Stromal cell of bone marrow (primary cell): ENCODE measurements at regions not wholly inside any gene's neighbourhood (a gene's known extent, or its start where the extent isn't known, plus 50 kb on each side); places are given as distances from the start of the nearest gene placed in this dataset.

ENCODE experiments used
- DNase-seq: peaks from one replicate; pipeline ENCODE4 v3.0.0-alpha.2; 2012; ENCODE audit warnings: low read depth

DNA sequence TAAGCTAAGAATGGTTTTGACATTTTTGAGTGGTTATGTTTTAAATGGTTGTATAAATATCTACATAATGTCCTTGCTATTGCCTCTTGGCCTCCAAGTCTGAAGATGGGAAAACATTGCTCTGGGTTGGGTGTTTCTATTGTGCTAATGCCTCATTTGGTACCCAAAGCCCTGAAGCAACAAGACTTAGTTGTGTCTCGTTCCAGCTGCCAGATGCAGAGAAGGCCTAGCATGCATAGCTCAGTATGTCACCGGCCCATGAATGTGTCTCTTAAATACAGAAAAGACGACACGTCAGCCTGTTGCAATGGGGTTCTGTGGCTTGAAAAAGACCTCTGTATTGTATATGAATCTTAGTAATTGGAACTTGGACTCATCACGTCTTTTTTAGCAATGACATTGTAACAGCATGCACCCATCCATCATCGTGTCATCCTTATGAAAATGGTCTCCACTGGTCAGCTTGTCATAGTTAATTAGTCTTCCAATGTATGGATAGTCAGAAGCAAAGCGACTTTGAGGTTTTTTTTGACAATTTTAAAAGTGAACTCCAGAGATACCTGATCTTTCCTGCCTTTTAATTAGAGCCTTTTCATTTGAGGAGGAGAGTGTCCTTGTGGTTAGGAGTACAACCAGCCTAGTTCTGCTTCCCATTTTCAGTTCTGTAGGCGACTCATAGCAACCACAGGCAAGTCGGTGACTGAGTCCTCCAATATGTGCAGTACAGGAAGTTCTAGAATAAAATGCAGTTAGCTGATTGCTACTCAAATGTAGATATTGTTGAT lies 126.4 kb upstream of the GATB start:
- no peak for DNase-seq

- DNase-seq, result no peak
Observed at GRCh38 chr4:151885123-151885522, 124.3 kb upstream of the GATB start.

DNA sequence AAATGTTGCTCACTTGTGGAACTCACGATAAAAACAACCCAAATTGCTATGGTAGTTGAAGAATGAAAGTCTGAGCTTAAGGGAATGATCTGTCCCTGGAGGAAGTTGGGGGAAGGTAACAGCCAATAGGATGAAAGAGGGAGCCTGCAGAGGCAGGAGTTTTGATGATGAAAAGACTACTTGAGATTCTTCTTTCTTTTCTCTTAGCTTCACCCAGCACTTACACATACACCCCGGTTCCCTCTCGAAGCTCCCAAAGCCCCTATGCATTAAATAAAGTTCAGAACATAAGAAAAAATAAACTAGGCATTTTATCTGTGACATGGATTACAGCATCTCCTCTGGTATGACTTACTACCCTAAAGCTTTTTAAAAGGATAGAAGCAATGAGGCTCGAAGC lies 122.9 kb upstream of the GATB start:
- DNase-seq, result no peak

DNA sequence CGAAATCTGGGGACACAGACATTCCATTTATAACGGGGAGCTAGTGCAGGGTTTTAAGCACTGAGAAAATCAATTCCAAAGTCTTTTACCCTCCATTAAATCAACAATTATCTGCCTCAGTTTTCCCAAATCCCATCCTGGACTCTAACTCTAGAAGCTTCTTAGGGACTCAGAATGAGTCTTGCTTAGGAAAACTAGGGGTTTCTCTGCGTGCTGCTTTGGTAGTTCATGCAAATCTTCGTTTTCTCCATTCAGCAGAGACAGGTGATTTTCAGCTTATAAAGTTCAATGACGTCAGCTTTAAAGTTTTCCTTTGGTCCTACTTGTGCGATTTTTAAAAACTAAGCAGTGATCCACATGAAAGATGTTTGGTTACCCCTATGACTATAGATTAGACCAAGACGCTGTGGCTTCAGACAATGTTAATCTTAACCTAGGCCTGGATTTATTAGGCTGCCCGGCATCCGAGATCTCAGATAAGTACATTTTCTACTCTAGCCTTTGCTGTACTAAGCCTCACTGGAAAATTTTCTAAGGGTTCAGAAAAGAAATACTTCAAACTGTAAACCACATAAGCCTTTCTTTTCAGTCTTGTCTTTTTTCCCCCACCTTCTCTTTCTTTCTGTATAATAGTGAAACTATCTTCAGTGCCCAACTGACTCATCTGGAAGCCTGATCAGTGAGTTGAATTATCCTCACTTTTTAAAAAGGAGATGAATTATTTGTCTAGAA lies 121.4 kb upstream of the GATB start:
- no peak for DNase-seq

DNA sequence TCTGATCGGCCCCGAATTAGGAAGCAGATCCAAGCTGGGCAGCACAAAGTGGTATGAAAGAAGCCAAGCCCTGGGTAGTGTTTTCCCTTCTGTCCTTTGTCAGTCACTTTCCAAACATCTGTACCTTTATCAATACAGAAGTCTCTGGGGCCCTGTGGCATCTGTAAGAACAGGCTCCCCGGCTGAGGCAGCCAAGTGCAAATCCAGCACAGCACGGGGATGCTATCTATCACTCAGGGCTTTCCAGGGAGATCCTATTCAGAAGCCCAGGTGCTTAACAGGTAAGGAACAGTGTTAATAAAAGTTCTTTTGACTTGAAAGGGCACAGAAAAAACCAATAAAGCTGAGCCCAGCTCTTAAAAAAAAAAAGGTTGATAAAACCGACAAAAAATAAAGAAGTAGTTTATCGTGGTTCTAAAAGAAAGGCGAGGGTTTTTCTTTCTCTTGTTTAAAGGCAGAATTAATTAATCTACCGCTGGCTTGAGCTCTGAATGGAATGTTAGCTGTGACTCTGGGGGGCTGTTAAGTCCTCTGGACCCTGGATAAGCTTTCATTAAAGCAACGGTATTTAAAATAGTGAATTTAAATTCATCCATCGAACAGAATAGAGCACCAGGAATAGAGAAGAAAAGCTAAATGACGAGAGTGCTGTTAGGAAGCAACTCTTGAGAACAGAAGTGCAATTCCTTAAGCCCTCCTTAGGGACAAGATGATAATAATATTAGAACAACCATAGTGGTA lies 119.1 kb upstream of the GATB start:
- no peak for DNase-seq

GRCh38 chr4:151876381-151876988 lies 115.7 kb upstream of the GATB start:
- no peak for DNase-seq

DNA sequence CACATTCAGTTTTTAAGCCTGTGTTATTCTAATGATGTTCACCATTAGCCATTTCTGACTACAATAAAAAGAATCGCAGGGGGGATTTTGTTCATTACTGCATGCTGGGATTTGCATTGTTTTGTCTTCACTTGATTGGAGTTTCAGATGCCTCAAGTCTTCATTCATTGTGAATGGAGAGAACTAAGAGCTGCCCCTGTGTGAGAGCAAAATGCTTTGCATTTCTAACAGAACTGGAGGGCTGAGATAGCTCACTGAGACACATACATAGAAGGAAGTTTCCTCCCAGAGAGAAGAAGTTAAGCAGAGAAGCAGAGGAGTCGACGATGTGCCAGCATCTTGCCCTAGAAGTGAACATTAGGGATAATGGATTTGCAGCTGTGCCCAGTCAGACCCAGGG lies 113.5 kb upstream of the GATB start:
- DNase-seq, result no peak

- DNase-seq, result no peak
Observed at GRCh38 chr4:151866592-151866918, 105.7 kb upstream of the GATB start.

DNA sequence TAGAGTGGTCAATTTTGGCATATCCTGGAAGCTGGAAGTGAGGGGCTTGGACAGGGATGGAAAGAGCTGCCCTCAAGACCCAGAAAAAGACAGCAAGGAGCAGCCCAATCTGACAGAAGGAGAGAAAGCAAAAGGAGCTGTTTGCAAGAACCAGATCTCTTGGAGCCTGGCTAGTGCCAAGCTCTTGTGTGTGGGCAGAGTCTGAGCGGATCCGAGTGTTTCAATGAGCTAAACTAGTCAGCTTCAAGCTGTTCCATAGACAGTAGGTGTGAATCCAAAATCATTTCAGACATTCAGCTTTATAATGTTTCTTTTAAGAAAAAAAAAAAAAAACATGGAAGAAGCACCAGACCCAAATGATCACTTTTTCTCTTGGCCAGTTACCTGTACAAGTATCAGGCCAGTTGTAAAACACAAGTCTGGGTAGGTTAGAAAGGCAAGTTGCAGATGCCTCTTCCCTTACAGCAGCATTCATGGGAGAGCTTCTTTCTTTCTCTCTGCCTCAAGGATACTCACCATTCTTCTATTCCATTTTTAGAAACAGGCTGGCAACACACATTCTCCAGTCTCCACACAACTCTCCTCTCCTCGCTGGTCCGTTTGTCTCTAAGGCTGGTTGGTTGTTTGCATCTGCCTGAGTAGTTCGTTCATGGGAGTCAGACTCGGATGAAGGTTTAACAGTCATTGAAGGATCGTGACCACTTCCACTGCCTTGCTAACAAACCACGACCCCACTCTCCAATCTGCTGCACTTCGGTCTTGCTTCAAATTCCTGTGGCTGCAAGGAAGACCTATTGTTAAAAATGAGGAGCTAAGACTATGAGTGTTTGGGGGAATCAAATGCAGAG lies 105.2 kb upstream of the GATB start:
- DNase-seq, result no peak

DNA sequence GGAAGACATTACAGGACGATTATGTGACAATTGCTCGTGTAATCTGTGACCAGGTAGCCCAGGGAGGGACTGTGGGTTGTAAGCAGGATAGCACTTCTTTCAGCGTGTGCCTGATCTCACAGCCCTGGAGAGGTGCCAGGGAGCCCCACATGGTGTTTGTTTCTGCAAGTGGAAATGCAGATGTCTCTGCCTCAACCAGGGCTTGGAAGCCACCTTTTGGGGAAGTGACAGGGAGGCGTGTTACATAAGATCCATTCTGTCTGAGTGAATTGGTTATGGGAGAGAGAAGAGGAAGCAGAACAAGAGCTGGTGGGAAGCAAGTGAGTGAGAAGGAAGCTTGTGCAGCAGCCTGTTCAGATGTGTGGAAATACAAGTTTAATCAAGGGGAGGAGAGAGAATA lies 104.5 kb upstream of the GATB start:
- no peak for DNase-seq

DNA sequence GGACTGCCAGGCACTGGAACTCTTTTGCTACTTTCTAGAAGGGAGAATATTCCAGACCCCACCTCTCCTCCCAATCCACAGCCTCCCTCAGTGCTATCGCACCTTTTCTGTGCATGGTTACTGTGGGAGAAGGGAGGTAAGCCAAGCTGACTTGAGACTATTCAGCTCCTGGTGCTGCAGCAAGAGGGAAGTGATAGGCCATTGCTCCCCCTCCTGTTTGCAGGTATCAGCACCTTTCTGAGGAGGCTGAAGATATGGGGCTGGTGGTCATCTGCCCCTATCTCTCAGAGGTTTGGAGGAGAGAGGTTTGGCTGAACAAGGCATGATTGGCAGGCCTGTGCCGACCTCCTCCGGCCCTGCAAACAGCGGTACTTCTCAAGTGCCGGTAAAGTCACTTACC lies 103.3 kb upstream of the GATB start:
- DNase-seq, result no peak

GRCh38 chr4:151862766-151863165 lies 102.0 kb upstream of the GATB start:
- DNase-seq, result no peak

DNA sequence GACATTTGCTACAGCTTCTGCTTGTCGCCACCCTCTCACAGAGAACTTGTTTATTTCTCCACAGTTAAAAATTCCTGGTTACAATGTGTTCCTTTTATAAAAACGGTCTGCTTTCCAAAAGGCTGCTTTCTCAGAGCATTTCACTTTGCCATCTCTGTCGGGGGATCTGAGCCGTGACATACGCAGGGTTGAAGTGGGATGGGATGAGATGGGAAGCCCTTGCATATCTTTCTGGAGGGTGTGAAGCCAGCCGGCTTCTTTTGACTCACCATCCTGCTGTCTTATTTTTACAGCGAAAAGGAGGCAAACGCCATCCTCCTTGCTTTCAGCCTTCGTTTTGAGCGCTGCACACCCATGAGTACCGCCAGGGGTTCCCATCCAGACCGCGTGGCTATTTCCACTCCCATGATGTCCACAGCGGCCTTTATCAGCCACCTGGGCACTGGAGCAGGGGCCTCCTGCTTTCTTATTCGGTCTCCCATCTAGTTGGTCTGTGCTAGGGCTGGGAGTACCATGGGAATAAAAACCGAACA lies 99.8 kb upstream of the GATB start:
- no peak for DNase-seq

DNA sequence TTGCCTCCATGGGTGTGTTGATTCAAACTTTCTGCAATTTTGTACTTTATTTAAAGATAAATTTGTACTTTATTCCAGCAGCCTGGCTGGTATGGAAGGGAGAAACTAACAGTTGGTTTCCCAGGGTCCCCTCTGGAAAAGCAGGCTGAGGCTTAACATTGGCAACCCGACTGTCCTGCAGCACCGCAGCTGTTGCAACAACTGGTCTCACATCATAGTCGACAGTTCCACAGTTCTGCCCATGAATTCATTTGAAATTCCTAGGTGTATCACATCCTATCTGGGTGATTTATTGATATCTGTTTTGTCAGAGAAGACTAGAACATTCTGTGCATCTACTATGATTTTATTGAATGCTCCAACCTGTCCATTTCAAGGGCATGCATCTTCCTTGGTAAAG lies 98.8 kb upstream of the GATB start:
- DNase-seq, result no peak

GRCh38 chr4:151858356-151858755 lies 97.5 kb upstream of the GATB start:
- no peak for DNase-seq

- DNase-seq, result no peak
Observed at GRCh38 chr4:151857368-151857767, 96.6 kb upstream of the GATB start.

DNA sequence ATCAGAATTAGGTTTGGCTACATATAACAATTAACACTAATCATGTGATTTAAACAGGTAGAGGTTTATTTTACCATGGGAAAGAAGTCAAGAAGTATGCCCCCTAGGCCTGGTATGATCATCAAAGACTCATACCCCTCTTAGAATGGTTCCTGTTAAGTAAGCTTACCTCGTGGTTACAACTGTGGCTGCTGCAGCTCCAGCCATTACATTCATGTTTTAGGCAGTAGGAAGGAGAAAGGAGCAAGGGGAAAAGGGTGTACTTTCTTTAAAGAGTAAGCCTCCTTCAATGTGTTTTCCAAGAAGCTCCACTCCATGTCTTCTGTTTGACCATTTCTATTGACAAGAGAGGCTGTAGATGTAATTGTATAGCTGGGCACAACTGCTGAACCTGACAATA lies 94.9 kb upstream of the GATB start:
- no peak for DNase-seq

- DNase-seq, result no peak
Observed at GRCh38 chr4:151854731-151855130, 93.9 kb upstream of the GATB start.

DNA sequence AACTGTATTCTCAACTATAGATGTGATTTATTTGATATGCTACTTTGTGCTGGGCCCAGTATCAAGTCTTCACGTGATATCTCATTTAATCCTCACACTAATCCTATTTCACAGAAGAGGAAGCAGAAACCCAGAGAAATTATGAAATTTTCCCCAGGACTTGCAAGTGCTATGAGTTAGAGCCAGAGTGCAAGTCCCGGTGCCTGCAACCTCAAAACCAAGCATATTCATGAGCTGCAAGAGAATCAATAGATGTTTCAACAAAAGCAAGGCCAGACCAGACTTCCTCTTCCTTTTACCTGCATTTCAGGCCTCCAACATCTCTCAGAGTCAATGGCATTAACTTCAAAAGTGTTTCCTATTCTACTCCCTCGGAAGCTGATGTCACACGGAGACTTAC lies 92.2 kb upstream of the GATB start:
- DNase-seq, result no peak

GRCh38 chr4:151852202-151852601 lies 91.4 kb upstream of the GATB start:
- DNase-seq, result no peak

GRCh38 chr4:151851354-151851753 lies 90.5 kb upstream of the GATB start:
- DNase-seq, result no peak

DNA sequence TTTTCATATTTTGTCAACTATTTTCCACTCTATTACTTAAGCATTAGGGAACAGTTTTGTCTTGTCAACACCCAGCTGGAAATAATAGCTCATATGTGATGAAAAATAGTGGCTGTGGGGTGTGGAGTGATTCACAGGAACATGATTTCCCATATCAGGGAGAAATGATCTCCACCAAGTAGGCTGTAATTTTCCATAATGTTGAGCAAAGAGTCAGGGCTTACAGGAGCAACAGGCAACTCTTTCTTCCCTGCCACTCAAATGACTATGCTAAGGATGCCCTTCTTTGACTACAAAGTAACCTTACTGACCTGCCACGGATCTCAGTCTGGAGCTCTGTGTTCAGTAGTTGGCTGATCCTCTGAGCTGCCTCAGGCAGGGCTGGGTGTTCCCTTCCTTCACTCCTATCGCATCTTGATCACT lies 90.0 kb upstream of the GATB start:
- DNase-seq, result peak; percentile 43
